DND-41 (cell line): ENCODE measurements at regions not wholly inside any gene's neighbourhood (a gene's known extent, or its start where the extent isn't known, plus 50 kb on each side); places are given as distances from the start of the nearest gene placed in this dataset.

Experiments used
- CTCF ChIP-seq: IDR thresholded peaks from 2 replicates; pipeline ENCODE4 v1.5.1; 2012; ENCODE audit warnings: borderline replicate concordance, low read length, moderate library complexity, mild to moderate bottlenecking; ENCODE audit not compliant: poor library complexity, severe bottlenecking; ENCODE audit errors: extremely low read depth
- EZH2 ChIP-seq: IDR thresholded peaks from 3 replicates; pipeline ENCODE4 v1.6.1; 2012; ENCODE audit warnings: borderline replicate concordance, low read depth, mild to moderate bottlenecking, moderate library complexity, low read length, inconsistent platforms; ENCODE audit not compliant: severe bottlenecking

GRCh38 chr6:143570147-143570853 lies 58.8 kb upstream of the FUCA2 start:
- no peak for TF ChIP-seq CTCF
- TF ChIP-seq EZH2: no peak
